Astrocyte (in vitro differentiated cells and primary cell): ENCODE measurements at regions not wholly inside any gene's neighbourhood (a gene's known extent, or its start where the extent isn't known, plus 50 kb on each side); places are given as distances from the start of the nearest gene placed in this dataset.

Experiments used
- DNase-seq: peaks from one replicate; pipeline ENCODE4 v3.0.0-alpha.2; 2010; ENCODE audit warnings: low read depth
- FAIRE-seq: peaks from 2 replicates; lab custom pipeline; 2011; peaks lifted over from hg19 to GRCh38; lab: Jason Lieb, UNC
- H2AFZ ChIP-seq: 2 replicates; pipeline ENCODE4 v1.6.0; 2012; ENCODE audit warnings: low read depth, low read length, inconsistent platforms
- H3K27ac ChIP-seq: 2 replicates; pipeline ENCODE4 v1.5.1; 2011; ENCODE audit warnings: low read depth, low read length, inconsistent platforms
- H3K27me3 ChIP-seq: 2 replicates; pipeline ENCODE4 v1.6.0; 2011; ENCODE audit warnings: low read length, inconsistent platforms; ENCODE audit not compliant: insufficient read depth
- H3K36me3 ChIP-seq: 2 replicates; pipeline ENCODE4 v1.5.1; 2011; ENCODE audit warnings: low read length, inconsistent platforms; ENCODE audit not compliant: insufficient read depth
- H3K4me1 ChIP-seq: 2 replicates; pipeline ENCODE4 v1.5.1; 2011; ENCODE audit warnings: low read length, inconsistent platforms; ENCODE audit not compliant: insufficient read depth
- H3K4me2 ChIP-seq: 2 replicates; pipeline ENCODE4 v1.6.0; 2012; ENCODE audit warnings: low read length, inconsistent platforms
- H3K4me3 ChIP-seq: 2 replicates; pipeline ENCODE4 v1.5.1; 2011; ENCODE audit warnings: low read depth, mild to moderate bottlenecking, low read length, inconsistent platforms; ENCODE audit not compliant: insufficient read depth
- H3K79me2 ChIP-seq: 2 replicates; pipeline ENCODE4 v1.6.0; 2012; ENCODE audit warnings: mild to moderate bottlenecking, low read length, inconsistent platforms; ENCODE audit not compliant: insufficient read depth
- H3K9ac ChIP-seq: 2 replicates; pipeline ENCODE4 v1.6.0; 2012; ENCODE audit warnings: mild to moderate bottlenecking, low read length, inconsistent platforms
- H3K9me3 ChIP-seq: 2 replicates; pipeline ENCODE4 v1.5.1; 2012; ENCODE audit warnings: low read depth, mild to moderate bottlenecking, low read length, inconsistent platforms; ENCODE audit not compliant: insufficient read depth
- H4K20me1 ChIP-seq: 2 replicates; pipeline ENCODE4 v1.6.0; 2012; ENCODE audit warnings: low read length, inconsistent platforms; ENCODE audit not compliant: insufficient read depth
- H3K27ac Mint-ChIP-seq: one replicate; pipeline ENCODE4 v1.8.0; 2021; ENCODE audit warnings: mild to moderate bottlenecking, mixed read lengths; ENCODE audit not compliant: unreplicated experiment
- H3K27me3 Mint-ChIP-seq: one replicate; pipeline ENCODE4 v1.8.0; 2021; ENCODE audit warnings: low read depth, mixed read lengths; ENCODE audit not compliant: unreplicated experiment
- H3K36me3 Mint-ChIP-seq: one replicate; pipeline ENCODE4 v1.8.0; 2021; ENCODE audit warnings: low read depth, mixed read lengths; ENCODE audit not compliant: unreplicated experiment
- H3K4me1 Mint-ChIP-seq: one replicate; pipeline ENCODE4 v1.8.0; 2021; ENCODE audit warnings: low read depth, mixed read lengths; ENCODE audit not compliant: unreplicated experiment
- H3K4me3 Mint-ChIP-seq: one replicate; pipeline ENCODE4 v1.8.0; 2021; ENCODE audit warnings: mild to moderate bottlenecking, moderate library complexity, mixed read lengths; ENCODE audit not compliant: unreplicated experiment
- H3K9me3 Mint-ChIP-seq: one replicate; pipeline ENCODE4 v1.8.0; 2021; ENCODE audit warnings: mild to moderate bottlenecking, mixed read lengths; ENCODE audit not compliant: unreplicated experiment
- CTCF ChIP-seq: IDR thresholded peaks from 2 replicates; pipeline ENCODE4 v1.5.1; 2011; ENCODE audit warnings: low read depth, mild to moderate bottlenecking, inconsistent platforms, low read length, moderate library complexity; ENCODE audit not compliant: insufficient read depth
- EZH2 ChIP-seq: IDR thresholded peaks from 2 replicates; pipeline ENCODE4 v1.6.1; 2012; ENCODE audit warnings: mild to moderate bottlenecking, low read length, inconsistent platforms; ENCODE audit not compliant: insufficient read depth

- no peak for TF ChIP-seq CTCF
- no peak for TF ChIP-seq EZH2
- Mint-ChIP-seq H3K27ac (no peak overlapping the region), H3K27me3 (peaks cover 5% of the 10 kb centered on the region), H3K4me1 (peaks cover 7% of the 10 kb centered on the region), H3K36me3 (no peaks in the 10 kb centered on the region), H3K4me3 (no peak overlapping the region), H3K9me3 (peaks cover 4% of the 10 kb centered on the region)
- FAIRE-seq, result no peak
- peaks cover 9% of the 10 kb centered on the region for H3K4me1 ChIP-seq
- H3K27me3 ChIP-seq, result no peaks in the 10 kb centered on the region
- DNase-seq, result no peak
- H3K9ac ChIP-seq, result no peak overlapping the region
- no peak overlapping the region for H3K4me3 ChIP-seq
- H4K20me1 ChIP-seq, result no peaks in the 10 kb centered on the region
- no peaks in the 10 kb centered on the region for H3K79me2 ChIP-seq
- H3K4me2 ChIP-seq, result no peak overlapping the region
- no peak overlapping the region for H2AFZ ChIP-seq
- H3K36me3 ChIP-seq, result no peaks in the 10 kb centered on the region
- H3K9me3 ChIP-seq, result peaks cover 4% of the 10 kb centered on the region
- H3K27ac ChIP-seq, result no peak overlapping the region
These were observed 95.0 kb downstream of the HNRNPLL start for GRCh38 chr2:38507712-38508111.

GRCh38 chr2:38505779-38506178, 96.9 kb downstream of the HNRNPLL start:
- H3K36me3 ChIP-seq, result no peaks in the 10 kb centered on the region
- H2AFZ ChIP-seq, result no peak overlapping the region
- Mint-ChIP-seq H3K4me1 (peaks cover 7% of the 10 kb centered on the region), H3K9me3 (peaks cover 17% of the 10 kb centered on the region), H3K27ac (no peak overlapping the region), H3K36me3 (no peaks in the 10 kb centered on the region), H3K27me3 (peaks cover 11% of the 10 kb centered on the region), H3K4me3 (no peak overlapping the region)
- H3K4me2 ChIP-seq, result no peak overlapping the region
- H3K9me3 ChIP-seq, result peaks cover 8% of the 10 kb centered on the region
- FAIRE-seq (no peak), DNase-seq (peak; percentile 9)
- no peak for TF ChIP-seq EZH2
- no peak for TF ChIP-seq CTCF
- no peaks in the 10 kb centered on the region for H4K20me1 ChIP-seq
- H3K27ac ChIP-seq, result no peak overlapping the region
- H3K9ac ChIP-seq, result no peak overlapping the region
- H3K4me3 ChIP-seq, result no peak overlapping the region
- H3K4me1 ChIP-seq, result peaks cover 9% of the 10 kb centered on the region
- no peaks in the 10 kb centered on the region for H3K79me2 ChIP-seq
- no peaks in the 10 kb centered on the region for H3K27me3 ChIP-seq

GRCh38 chr2:38504169-38504568, 98.6 kb downstream of the HNRNPLL start:
- H3K4me1 ChIP-seq, result peaks cover 3% of the 10 kb centered on the region
- no peak overlapping the region for H2AFZ ChIP-seq
- Mint-ChIP-seq H3K27me3 (peaks cover 18% of the 10 kb centered on the region), H3K9me3 (peaks cover 22% of the 10 kb centered on the region), H3K27ac (no peak overlapping the region), H3K4me1 (peaks cover 5% of the 10 kb centered on the region), H3K4me3 (no peak overlapping the region), H3K36me3 (no peaks in the 10 kb centered on the region)
- H3K4me3 ChIP-seq, result no peak overlapping the region
- H3K27ac ChIP-seq, result no peak overlapping the region
- DNase-seq (no peak), FAIRE-seq (no peak)
- TF ChIP-seq EZH2, result no peak
- TF ChIP-seq CTCF, result no peak
- no peak overlapping the region for H3K4me2 ChIP-seq
- no peaks in the 10 kb centered on the region for H4K20me1 ChIP-seq
- no peak overlapping the region for H3K9ac ChIP-seq
- H3K27me3 ChIP-seq, result peaks cover 9% of the 10 kb centered on the region
- H3K9me3 ChIP-seq, result peaks cover 8% of the 10 kb centered on the region
- no peaks in the 10 kb centered on the region for H3K36me3 ChIP-seq
- no peaks in the 10 kb centered on the region for H3K79me2 ChIP-seq
